ENCODE measurements at regions not wholly inside any gene's neighbourhood (a gene's known extent, or its start where the extent isn't known, plus 50 kb on each side); places are given as distances from the start of the nearest gene placed in this dataset.

DNA sequence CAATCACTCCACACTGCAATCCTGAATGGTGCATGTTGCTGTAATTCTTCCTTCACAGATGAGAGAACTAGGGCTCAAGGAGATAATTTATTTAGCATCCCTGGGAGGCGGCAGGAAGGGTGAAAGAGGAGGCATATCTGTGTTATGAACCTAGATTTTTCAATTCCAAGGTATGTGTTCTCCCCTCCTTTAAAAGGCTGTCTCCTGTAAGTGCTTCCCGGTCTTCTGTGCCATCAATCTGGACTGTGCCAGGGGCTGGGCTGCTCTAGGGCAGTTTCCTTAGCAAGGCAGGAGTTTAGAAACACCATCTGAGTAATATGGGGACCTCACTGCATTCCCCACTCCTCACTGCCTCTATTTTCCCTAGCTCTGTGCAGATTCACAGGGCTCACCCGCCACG is 185.0 kb downstream of the RFC3 start:
- H3K36me3 ChIP-seq (replicated peaks in 1 of 2; ENCODE audit: control extremely low read depth in 1 of 2, control insufficient read depth in 1 of 2, extremely low read depth in 1 of 2, insufficient read depth in 2 of 2, low read length in 1 of 2) = no peaks in the 10 kb centered on the region
- no peaks in the 10 kb centered on the region for H3K27me3 Mint-ChIP-seq
- H4K20me1 ChIP-seq (ENCODE audit: control insufficient read depth, insufficient read depth, low read length, poor library complexity, severe bottlenecking) = no peaks in the 10 kb centered on the region
- no peak overlapping the region for H3K27ac ChIP-seq (ENCODE audit: low read length in 2 of 2)
- no peaks in the 10 kb centered on the region for H3K4me1 ChIP-seq (ENCODE audit: control insufficient read depth in 2 of 2, insufficient read depth in 2 of 2, low read length in 2 of 2)
- no peaks in the 10 kb centered on the region for H3K79me2 ChIP-seq (ENCODE audit: control insufficient read depth, insufficient read depth, low read length)
- H3K9me3 ChIP-seq (ENCODE audit: control extremely low read depth in 1 of 3, control insufficient read depth in 2 of 3, insufficient read depth in 1 of 3, low read length in 2 of 3) = no peaks in the 10 kb centered on the region
- H3K9ac ChIP-seq (ENCODE audit: low read length) = no peak overlapping the region
- DNase-seq (no peak), ATAC-seq (ENCODE audit: low read depth) (no peak)
- 100% methylated on average over 4 of the region's 4 CpGs for whole genome bisulfite sequencing (ENCODE audit: insufficient coverage)
- no peak overlapping the region for H3K4me3 Mint-ChIP-seq
- no peaks in the 10 kb centered on the region for H3K9me3 Mint-ChIP-seq (ENCODE audit: insufficient read depth)
- ChIA-PET POLR2A (no interaction called here), CTCF (no interaction called here)
- no peak for TF ChIP-seq EZH2 (IDR thresholded peaks at IDR 0.05; ENCODE audit: borderline replicate concordance, insufficient read depth, low read depth, low read length, poor library complexity, severe bottlenecking)
- TF ChIP-seq, protein P1, sequence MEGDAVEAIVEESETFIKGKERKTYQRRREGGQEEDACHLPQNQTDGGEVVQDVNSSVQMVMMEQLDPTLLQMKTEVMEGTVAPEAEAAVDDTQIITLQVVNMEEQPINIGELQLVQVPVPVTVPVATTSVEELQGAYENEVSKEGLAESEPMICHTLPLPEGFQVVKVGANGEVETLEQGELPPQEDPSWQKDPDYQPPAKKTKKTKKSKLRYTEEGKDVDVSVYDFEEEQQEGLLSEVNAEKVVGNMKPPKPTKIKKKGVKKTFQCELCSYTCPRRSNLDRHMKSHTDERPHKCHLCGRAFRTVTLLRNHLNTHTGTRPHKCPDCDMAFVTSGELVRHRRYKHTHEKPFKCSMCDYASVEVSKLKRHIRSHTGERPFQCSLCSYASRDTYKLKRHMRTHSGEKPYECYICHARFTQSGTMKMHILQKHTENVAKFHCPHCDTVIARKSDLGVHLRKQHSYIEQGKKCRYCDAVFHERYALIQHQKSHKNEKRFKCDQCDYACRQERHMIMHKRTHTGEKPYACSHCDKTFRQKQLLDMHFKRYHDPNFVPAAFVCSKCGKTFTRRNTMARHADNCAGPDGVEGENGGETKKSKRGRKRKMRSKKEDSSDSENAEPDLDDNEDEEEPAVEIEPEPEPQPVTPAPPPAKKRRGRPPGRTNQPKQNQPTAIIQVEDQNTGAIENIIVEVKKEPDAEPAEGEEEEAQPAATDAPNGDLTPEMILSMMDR (IDR thresholded peaks at IDR 0.05) = no peak
- no peaks in the 10 kb centered on the region for H3K4me1 Mint-ChIP-seq
- H3K27ac Mint-ChIP-seq = no peak overlapping the region
- H2AFZ ChIP-seq (ENCODE audit: insufficient read depth, low read depth, low read length, poor library complexity, severe bottlenecking) = no peak overlapping the region
- no peak overlapping the region for H3K4me2 ChIP-seq (replicated peaks; ENCODE audit: low read depth, low read length, poor library complexity, severe bottlenecking)
- intact Hi-C loops (cut with micrococcal nuclease) = no loop called here
- H3K4me3 ChIP-seq (ENCODE audit: control extremely low read depth in 1 of 5, extremely low read depth in 1 of 5, insufficient read depth in 1 of 5, low read depth in 2 of 5, low read length in 4 of 5) = no peak overlapping the region
- H3K27me3 ChIP-seq (replicated peaks in 1 of 4; ENCODE audit: control extremely low read depth in 1 of 4, control insufficient read depth in 3 of 4, insufficient read depth in 4 of 4, low read length in 3 of 4) = no peaks in the 10 kb centered on the region

- no peaks in the 10 kb centered on the region for H3K36me3 ChIP-seq (replicated peaks in 1 of 2; ENCODE audit: control extremely low read depth in 1 of 2, control insufficient read depth in 1 of 2, extremely low read depth in 1 of 2, insufficient read depth in 2 of 2, low read length in 1 of 2)
- H4K20me1 ChIP-seq (ENCODE audit: control insufficient read depth, insufficient read depth, low read length, poor library complexity, severe bottlenecking) = no peaks in the 10 kb centered on the region
- no peak overlapping the region for H3K4me3 ChIP-seq (ENCODE audit: control extremely low read depth in 1 of 5, extremely low read depth in 1 of 5, insufficient read depth in 1 of 5, low read depth in 2 of 5, low read length in 4 of 5)
- H3K27ac ChIP-seq (ENCODE audit: low read length in 2 of 2) = no peak overlapping the region
- no peaks in the 10 kb centered on the region for H3K79me2 ChIP-seq (ENCODE audit: control insufficient read depth, insufficient read depth, low read length)
- Mint-ChIP-seq H3K27ac (no peak overlapping the region), H3K4me3 (no peak overlapping the region), H3K27me3 (no peaks in the 10 kb centered on the region), H3K4me1 (no peaks in the 10 kb centered on the region), H3K9me3 (ENCODE audit: insufficient read depth) (no peaks in the 10 kb centered on the region)
- H3K27me3 ChIP-seq (replicated peaks in 1 of 4; ENCODE audit: control extremely low read depth in 1 of 4, control insufficient read depth in 3 of 4, insufficient read depth in 4 of 4, low read length in 3 of 4) = no peaks in the 10 kb centered on the region
- TF ChIP-seq EZH2 (IDR thresholded peaks at IDR 0.05; ENCODE audit: borderline replicate concordance, insufficient read depth, low read depth, low read length, poor library complexity, severe bottlenecking) = no peak
- TF ChIP-seq, protein P1 (IDR thresholded peaks at IDR 0.05) = no peak
- ChIA-PET POLR2A (no interaction called here), CTCF (no interaction called here)
- WGBS (ENCODE audit: insufficient coverage) = no CpG with 5 or more reads among the region's 4 CpGs
- no peak overlapping the region for H3K9ac ChIP-seq (ENCODE audit: low read length)
- no peak overlapping the region for H2AFZ ChIP-seq (ENCODE audit: insufficient read depth, low read depth, low read length, poor library complexity, severe bottlenecking)
- H3K9me3 ChIP-seq (ENCODE audit: control extremely low read depth in 1 of 3, control insufficient read depth in 2 of 3, insufficient read depth in 1 of 3, low read length in 2 of 3) = no peaks in the 10 kb centered on the region
- intact Hi-C loops (cut with micrococcal nuclease) = no loop called here
- H3K4me1 ChIP-seq (ENCODE audit: control insufficient read depth in 2 of 2, insufficient read depth in 2 of 2, low read length in 2 of 2) = no peaks in the 10 kb centered on the region
- no peak overlapping the region for H3K4me2 ChIP-seq (replicated peaks; ENCODE audit: low read depth, low read length, poor library complexity, severe bottlenecking)
- no peak for ATAC-seq (ENCODE audit: low read depth)
- DNase-seq = no peak
Observed at GRCh38 chr13:34003656-34004055, 185.7 kb downstream of the RFC3 start.
